HG03571 (cell line): ENCODE measurements at regions not wholly inside any gene's neighbourhood (a gene's known extent, or its start where the extent isn't known, plus 50 kb on each side); places are given as distances from the start of the nearest gene placed in this dataset.
"Not testable (repeated sequence)": the region's sequence is repeated elsewhere in the genome, so short reads cannot be mapped to it uniquely, and the experiment has no call there.

Experiments used
- ATAC-seq: cut with Tn5 transposase; IDR thresholded peaks from one replicate; pipeline ENCODE4 v1.9.1; 2021; ENCODE audit not compliant: unreplicated experiment

GRCh38 chr3:174336784-174337183, 522.4 kb upstream of the NAALADL2 start:
- no peak for ATAC-seq

- ATAC-seq = no peak
Observed at GRCh38 chr3:174337227-174337626, 521.9 kb upstream of the NAALADL2 start.

DNA sequence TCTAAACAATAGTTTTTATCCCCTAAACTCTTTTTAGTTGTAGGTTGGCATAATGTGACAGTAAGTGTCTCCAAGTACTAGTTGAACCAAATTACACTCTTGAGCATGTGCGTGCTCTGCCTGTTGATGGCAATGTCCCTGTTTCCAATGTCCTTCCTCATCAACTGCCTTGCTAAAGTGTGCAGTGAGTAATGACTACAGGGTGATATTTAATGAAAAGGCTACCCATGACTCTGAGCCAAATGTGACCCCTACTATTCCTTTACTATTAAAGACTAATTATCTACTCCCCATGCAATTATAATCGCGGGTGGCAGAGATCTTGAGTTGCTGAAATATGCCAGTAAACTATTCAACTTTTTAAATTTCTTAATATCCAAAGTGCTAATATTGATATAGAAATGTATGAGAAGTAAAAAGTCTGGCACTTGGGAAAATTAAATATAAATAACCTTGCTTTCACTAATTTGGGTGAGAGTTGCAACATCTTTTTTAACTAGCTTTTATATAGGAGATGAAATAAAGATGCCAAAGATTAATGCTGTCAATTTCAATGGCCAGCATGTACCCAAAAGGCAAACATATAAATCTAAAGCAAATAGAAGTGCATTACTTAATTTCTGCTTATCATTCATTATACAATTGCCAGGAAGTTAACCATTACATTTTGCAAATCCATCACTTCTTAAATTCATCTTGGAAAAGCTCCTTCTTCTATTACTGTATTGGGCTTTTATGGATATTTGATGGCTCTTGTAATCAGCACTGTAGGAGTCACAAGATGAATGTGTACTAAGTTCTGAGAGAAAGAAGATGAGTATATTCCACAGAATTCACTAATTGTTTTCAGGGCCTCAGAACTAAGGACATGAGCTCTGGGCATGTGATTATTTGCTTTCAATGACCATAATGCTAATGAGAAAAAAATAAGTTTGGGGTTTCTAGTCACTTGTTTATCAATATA, 518.2 kb upstream of the NAALADL2 start:
- ATAC-seq = no peak

GRCh38 chr3:174342171-174342570, 517.0 kb upstream of the NAALADL2 start:
- ATAC-seq = no peak

DNA sequence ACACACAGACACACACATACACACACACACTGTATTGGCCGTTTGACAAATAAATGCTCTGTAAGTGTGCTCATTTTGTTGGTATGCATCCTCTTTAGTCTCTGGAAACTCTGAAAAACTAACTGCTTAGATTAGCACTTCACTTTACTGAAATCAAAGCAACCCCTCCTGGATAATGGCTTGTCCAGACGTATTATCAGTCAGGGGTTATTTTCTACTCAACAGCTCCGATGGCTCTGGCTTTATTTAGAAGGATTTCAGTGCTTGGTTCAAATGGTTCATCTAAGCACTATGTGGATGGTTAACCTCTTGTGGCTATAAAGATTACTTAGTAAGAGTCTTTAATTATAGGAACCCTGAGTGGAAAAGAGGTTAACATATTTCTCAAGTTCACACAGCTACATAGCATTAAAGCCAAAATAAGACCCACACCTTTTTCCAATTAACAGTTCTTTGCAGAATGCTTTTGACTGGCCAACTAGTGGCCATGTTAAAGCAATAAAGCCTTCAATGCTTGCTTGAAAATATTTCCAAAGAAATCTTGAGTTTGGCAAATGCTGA, 516.1 kb upstream of the NAALADL2 start:
- no peak for ATAC-seq

DNA sequence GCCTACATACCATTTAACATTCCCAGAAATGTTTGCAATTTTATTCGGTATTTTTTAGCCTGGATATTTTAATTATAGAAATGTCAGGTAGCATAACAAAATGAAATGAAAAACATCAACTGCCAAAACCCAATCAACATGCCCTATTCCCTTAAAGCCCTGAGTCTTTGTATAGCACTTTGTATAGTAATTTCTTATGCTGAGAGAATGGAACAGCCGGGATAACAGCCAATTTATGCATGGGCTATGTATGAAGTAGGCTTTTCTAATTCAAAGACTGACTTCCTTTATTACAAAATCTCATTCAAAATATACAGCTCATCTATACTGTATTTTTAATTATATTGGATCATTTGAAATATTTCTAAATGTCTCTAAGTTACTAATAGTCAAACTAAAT, 513.0 kb upstream of the NAALADL2 start:
- no peak for ATAC-seq

- ATAC-seq = no peak
Observed at GRCh38 chr3:174346571-174346970, 512.6 kb upstream of the NAALADL2 start.

DNA sequence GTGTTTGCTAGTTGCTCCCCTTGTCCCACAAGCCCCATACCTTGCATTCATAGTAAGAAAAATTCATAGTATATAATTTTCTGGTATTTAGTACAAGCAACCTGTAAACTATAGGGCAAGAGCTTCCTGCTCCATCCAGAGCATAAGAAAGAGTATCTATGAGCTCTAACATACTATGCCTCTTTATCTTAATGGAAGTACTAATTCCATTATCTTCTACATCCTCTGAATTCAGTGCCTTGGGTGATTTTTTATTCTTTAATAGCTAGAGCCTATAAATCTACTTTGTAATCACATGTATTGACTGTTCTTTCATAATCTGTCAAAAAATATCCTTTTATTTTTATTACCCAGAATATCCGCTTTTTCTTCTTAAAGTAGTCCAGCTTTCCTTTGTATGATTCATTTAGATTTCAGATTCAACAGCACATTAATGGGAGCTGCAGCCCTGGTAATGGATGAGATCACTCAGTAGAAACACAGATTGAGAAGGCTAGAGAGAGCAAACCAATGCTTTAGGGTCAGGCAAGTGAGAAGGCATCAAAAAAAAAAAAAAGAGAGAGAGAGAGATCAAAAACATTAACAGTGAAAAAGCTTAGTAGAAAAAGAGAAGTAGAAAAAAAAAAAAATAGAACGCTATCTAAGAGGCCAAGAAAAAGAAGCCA, 511.5 kb upstream of the NAALADL2 start:
- ATAC-seq = no peak

DNA sequence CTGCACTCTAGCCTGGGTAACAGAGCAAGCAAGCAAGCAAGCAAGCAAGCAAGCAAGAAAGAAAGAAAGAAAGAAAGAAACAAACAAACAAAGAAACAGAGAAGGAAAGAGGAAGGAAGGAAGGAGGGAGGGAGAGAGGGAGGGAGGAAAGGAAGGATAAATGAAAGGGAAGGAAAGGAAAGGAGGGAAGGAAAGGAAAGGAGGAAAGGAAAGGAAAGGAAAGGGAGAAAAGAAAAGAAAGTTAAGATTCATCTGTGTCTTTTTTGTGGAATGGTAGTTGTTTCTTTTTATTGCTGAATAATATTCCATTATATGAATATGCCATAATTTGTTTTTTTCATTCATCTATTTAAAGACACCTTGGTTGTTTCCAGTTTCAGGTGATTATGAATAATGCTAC, 506.9 kb upstream of the NAALADL2 start:
- no peak for ATAC-seq

- ATAC-seq = no peak
Observed at GRCh38 chr3:174355505-174355904, 503.6 kb upstream of the NAALADL2 start.

DNA sequence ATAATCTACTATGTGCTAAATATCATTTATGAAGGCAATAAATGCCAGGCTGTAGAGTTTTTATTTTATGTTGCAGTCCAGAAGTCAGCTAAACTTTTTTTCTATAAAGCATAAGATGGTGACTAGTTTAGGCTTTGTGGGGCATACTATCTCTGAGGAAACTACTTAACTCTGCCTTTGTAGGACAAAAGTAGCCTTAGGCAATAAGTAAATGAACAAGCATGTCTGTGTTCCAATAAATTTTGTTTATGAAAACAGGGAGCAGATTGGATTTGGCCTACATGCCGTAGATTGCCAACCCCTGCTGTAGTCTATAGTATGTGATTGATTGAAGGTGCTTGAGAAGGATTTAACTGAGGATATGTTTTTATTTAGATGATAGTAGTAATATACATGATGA, 502.5 kb upstream of the NAALADL2 start:
- no peak for ATAC-seq

- ATAC-seq = no peak
Observed at GRCh38 chr3:174358252-174358651, 500.9 kb upstream of the NAALADL2 start.

DNA sequence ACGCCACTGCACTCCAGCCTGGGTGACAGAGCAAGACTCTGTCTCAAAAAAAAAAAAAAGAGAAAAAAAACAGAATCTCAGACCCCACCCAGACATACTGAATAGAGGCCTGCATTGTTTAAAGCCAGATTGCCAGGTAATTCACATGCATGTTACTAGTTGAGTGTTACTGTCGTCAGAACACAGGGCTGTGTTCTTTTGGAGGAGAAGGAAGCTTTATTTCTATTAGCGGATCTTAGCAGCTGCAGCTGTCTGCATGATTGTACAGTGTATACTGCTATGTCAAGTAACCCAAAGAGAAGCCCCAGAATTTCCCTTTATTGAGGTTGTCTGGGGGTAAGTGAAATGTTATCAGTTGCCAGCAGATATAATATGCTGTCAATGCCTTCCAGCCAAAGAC, 496.6 kb upstream of the NAALADL2 start:
- ATAC-seq = no peak

GRCh38 chr3:174363256-174363655, 495.9 kb upstream of the NAALADL2 start:
- ATAC-seq = no peak

DNA sequence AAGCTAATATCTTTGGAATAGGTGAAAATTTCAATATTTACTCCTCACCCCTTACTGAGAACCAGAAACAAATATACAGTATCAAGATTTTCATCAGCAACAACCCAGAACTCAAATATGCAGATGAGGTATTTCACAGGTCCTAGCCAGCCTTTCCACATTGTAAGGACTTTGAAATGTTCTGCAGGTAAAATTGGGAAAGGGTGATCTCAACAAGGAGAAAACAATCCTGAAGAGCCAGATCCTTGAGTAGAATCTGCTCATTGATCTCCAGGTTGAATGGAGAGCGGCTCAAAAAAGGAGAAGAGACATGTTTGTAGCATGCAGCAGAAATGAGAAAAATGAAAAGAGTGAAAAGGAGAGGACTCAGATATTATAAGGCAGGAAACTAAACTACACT, 493.3 kb upstream of the NAALADL2 start:
- ATAC-seq = no peak

DNA sequence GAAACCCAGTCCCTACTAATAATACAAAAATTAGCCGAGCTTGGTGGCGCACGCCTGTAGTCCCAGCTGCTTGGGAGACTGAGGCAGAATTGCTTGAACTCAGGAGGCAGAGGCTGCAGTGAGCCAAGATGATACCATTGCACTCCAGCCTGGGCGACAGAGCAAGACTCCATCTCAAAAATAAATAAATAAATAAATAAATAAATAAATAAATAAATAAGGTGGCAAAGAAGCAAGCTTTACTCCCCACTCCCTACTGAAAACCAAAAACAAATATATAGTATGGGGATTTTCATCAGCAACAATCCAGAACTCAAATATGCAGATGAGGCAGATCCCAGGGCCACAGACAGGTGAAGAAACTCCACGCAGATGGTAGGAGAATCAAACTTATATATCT, 492.2 kb upstream of the NAALADL2 start:
- not testable (repeated sequence) for ATAC-seq

DNA sequence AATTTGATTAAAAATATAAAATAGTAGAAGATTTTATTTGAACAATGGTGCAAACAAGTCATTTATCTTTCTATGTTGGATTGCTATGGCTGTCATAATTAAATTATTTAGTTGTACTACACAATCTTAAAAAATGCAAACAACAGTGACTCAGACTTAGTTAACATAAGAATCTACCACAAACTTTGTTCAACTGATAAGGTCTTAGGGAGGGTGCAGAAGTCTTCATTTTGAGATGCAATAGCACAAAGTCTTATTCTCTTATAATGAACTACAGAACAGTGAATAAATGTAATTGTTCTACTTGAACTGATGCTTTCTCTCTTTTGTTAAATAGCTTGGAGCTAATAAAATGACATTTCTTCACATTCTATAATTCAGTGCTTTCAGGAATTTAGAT, 482.8 kb upstream of the NAALADL2 start:
- ATAC-seq = no peak

DNA sequence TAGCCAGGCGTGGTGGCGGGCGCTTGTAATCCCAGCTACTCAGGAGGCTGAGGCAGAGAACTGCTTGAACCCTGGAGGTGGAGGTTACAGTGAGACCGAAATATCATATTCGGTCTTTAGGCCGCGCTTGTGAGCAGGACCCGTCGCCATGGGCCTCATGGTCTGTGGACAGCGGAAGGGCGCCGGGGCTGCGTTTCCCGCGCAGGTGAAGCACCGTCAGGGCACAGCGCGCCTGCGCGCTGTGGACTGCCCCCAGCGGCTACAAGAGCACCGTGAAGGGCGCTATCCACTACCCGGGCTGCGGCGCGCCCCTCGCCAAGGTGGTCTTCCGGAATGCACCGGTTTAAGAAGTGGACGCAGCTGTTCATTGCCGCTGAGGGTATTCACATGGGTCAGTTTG, 482.0 kb upstream of the NAALADL2 start:
- no peak for ATAC-seq

- ATAC-seq = no peak
Observed at GRCh38 chr3:174377684-174378083, 481.4 kb upstream of the NAALADL2 start.

- no peak for ATAC-seq
Observed at GRCh38 chr3:174382878-174383277, 476.3 kb upstream of the NAALADL2 start.

DNA sequence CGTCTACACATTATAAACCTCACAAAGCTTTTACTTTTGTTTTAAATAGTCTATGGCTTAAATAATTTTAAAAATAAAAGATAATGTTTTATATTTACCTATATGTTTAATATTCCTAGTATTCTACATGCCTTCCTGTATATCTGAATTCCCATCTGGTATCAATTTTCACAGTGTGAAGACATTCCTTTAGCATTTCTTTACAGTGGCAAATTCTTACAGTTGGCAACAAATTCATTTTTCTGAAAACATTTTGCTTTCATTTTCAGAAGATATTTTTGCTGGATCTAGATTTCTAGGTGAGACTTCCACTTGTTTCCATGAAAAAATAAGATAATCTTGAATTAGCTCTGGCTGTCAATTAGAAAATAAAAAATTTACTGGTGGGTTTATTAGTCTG, 471.4 kb upstream of the NAALADL2 start:
- no peak for ATAC-seq

GRCh38 chr3:174397848-174398247, 461.3 kb upstream of the NAALADL2 start:
- no peak for ATAC-seq
